Naive thymus-derived CD4-positive, alpha-beta T cell (primary cell): ENCODE measurements at regions not wholly inside any gene's neighbourhood (a gene's known extent, or its start where the extent isn't known, plus 50 kb on each side); places are given as distances from the start of the nearest gene placed in this dataset.

Experiments used
- ATAC-seq: fragments of 150-1000 bp; cut with Tn5 transposase; 2 replicates; pipeline ENCODE4 v1.10.0; 2021; ENCODE audit warnings: mild to moderate bottlenecking, moderate library complexity
- CTCF ChIA-PET: fragments of 350-600 bp; sonication (Branson Sonifier 250); formaldehyde crosslinking; loops from one replicate; lab custom pipeline; 2021; ENCODE audit warnings: antibody characterized with exemption; lab: Charles Lee
- POLR2A ChIA-PET: fragments of 350-600 bp; sonication (Branson Sonifier 250); formaldehyde crosslinking; loops from one replicate; lab custom pipeline; 2021; ENCODE audit warnings: antibody characterized with exemption, inconsistent platforms; lab: Charles Lee
- DNase-seq, 9 donors: peaks; one replicate each; pipeline versions ENCODE4 v3.0.0 to v3.0.0-alpha.2; 2020 to 2022; ENCODE audit warnings: mixed read lengths in 1 of 9
- H3K27ac ChIP-seq: one replicate; pipeline ENCODE4 v1.7.0; 2013; ENCODE audit warnings: mild to moderate bottlenecking, low read depth, low read length, moderate library complexity
- H3K27me3 ChIP-seq, 2 donors: one replicate each; pipeline ENCODE4 v1.7.0; 2013; ENCODE audit warnings: low read length in 2 of 2, mild to moderate bottlenecking in 2 of 2, moderate library complexity in 2 of 2; ENCODE audit not compliant: control insufficient read depth in 2 of 2, insufficient read depth in 2 of 2
- H3K36me3 ChIP-seq, 3 experiments: 1 replicate in 2 of 3; 2 replicates in 1 of 3; pipeline ENCODE4 v1.7.0; 2013; ENCODE audit warnings: low read length in 3 of 3, mild to moderate bottlenecking in 3 of 3, moderate library complexity in 1 of 3; ENCODE audit not compliant: insufficient read depth in 3 of 3, control insufficient read depth in 2 of 3
- H3K4me1 ChIP-seq, 2 donors: one replicate each; pipeline ENCODE4 v1.7.0; 2013; ENCODE audit warnings: low read length in 2 of 2, mild to moderate bottlenecking in 2 of 2, moderate library complexity in 1 of 2; ENCODE audit not compliant: control insufficient read depth in 2 of 2, insufficient read depth in 2 of 2
- H3K4me3 ChIP-seq: 2 replicates; pipeline ENCODE4 v1.7.0; 2013; ENCODE audit warnings: mild to moderate bottlenecking, low read length
- H3K9me3 ChIP-seq, 3 experiments: 1 replicate in 2 of 3; 2 replicates in 1 of 3; pipeline ENCODE4 v1.7.0; 2013; ENCODE audit warnings: low read length in 3 of 3; ENCODE audit not compliant: control insufficient read depth in 2 of 3
- H3K27ac Mint-ChIP-seq, 9 donors: one replicate each; pipeline ENCODE4 v1.8.0; 2020 to 2022; ENCODE audit warnings: mixed read lengths in 9 of 9, mild to moderate bottlenecking in 8 of 9, moderate library complexity in 5 of 9, inconsistent platforms in 2 of 9
- H3K27me3 Mint-ChIP-seq, 5 donors: one replicate each; pipeline ENCODE4 v1.8.0; 2021 to 2022; ENCODE audit warnings: mixed read lengths in 5 of 5, mild to moderate bottlenecking in 1 of 5
- H3K36me3 Mint-ChIP-seq, 5 donors: one replicate each; pipeline ENCODE4 v1.8.0; 2020 to 2022; ENCODE audit warnings: mixed read lengths in 5 of 5, mild to moderate bottlenecking in 3 of 5, inconsistent platforms in 1 of 5
- H3K4me1 Mint-ChIP-seq, 7 donors: one replicate each; pipeline ENCODE4 v1.8.0; 2020 to 2022; ENCODE audit warnings: mixed read lengths in 7 of 7, mild to moderate bottlenecking in 3 of 7, inconsistent platforms in 1 of 7
- H3K4me3 Mint-ChIP-seq, 10 donors: one replicate each; pipeline ENCODE4 v1.8.0; 2020 to 2022; ENCODE audit warnings: mild to moderate bottlenecking in 10 of 10, mixed read lengths in 10 of 10, moderate library complexity in 6 of 10, inconsistent platforms in 2 of 10
- H3K9me3 Mint-ChIP-seq, 11 donors: one replicate each; pipeline ENCODE4 v1.8.0; 2020 to 2022; ENCODE audit warnings: mixed read lengths in 11 of 11, mild to moderate bottlenecking in 4 of 11, inconsistent platforms in 1 of 11, moderate library complexity in 1 of 11
- intact Hi-C, 2 donors: fragments of 100-400 bp; cut with micrococcal nuclease; formaldehyde crosslinking; loops; one replicate each; pipeline ENCODE4 v1.15.1; 2023

GRCh38 chr9:1231998-1232919, 182.1 kb downstream of the DMRT2 start:
- no peaks in the 10 kb centered on the region for H3K36me3 ChIP-seq
- Mint-ChIP-seq H3K4me3 (no peak overlapping the region), H3K36me3 (no peaks in the 10 kb centered on the region), H3K4me1 (no peaks in the 10 kb centered on the region), H3K9me3 (peaks cover 0 to 5% (median 0%) of the 10 kb centered on the region in 11 donors), H3K27me3 (peaks cover 0 to 19% (median 3%) of the 10 kb centered on the region in 5 donors), H3K27ac (no peak overlapping the region)
- POLR2A ChIA-PET, result no interaction called here
- H3K4me3 ChIP-seq, result no peak overlapping the region
- no peak overlapping the region for H3K27ac ChIP-seq
- no peak for DNase-seq
- ATAC-seq, result no peak
- no peaks in the 10 kb centered on the region for H3K27me3 ChIP-seq
- no peaks in the 10 kb centered on the region for H3K9me3 ChIP-seq
- CTCF ChIA-PET, result no interaction called here
- intact Hi-C loops, result no loop called here
- H3K4me1 ChIP-seq, result no peaks in the 10 kb centered on the region

- Mint-ChIP-seq H3K4me3 (no peak overlapping the region), H3K36me3 (no peaks in the 10 kb centered on the region), H3K27ac (no peak overlapping the region), H3K4me1 (no peaks in the 10 kb centered on the region), H3K9me3 (peaks cover 0 to 5% (median 0%) of the 10 kb centered on the region in 11 donors), H3K27me3 (peaks cover 0 to 25% (median 3%) of the 10 kb centered on the region in 5 donors)
- ATAC-seq, result no peak
- no peaks in the 10 kb centered on the region for H3K4me1 ChIP-seq
- CTCF ChIA-PET, result no interaction called here
- no peaks in the 10 kb centered on the region for H3K27me3 ChIP-seq
- H3K27ac ChIP-seq, result no peak overlapping the region
- no peaks in the 10 kb centered on the region for H3K9me3 ChIP-seq
- intact Hi-C loops, result no loop called here
- POLR2A ChIA-PET, result no interaction called here
- DNase-seq, result no peak
- H3K4me3 ChIP-seq, result no peak overlapping the region
- H3K36me3 ChIP-seq, result no peaks in the 10 kb centered on the region
Measured at GRCh38 chr9:1233568-1233967, 183.4 kb downstream of the DMRT2 start.

DNA sequence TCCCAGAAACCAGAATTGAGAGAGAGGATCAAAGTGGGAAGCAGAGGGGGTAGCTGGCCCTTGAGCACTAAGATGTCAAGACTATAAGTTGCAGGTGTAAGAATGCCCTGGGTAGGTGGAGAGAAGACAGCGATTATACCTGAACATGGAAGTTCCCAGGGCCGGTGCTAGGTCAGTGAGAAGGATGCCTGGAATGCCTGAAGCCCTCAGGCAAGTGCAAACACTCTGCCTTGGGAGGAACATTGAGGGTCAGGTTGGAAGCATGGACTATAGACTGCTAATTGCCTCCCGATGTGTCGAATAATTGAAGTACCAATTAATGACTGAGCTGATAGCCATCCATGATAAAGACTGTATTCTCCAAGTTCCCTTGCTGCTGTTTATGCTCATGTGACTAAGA, 185.5 kb downstream of the DMRT2 start:
- H3K4me3 ChIP-seq, result no peak overlapping the region
- no peaks in the 10 kb centered on the region for H3K9me3 ChIP-seq
- ChIA-PET CTCF (no interaction called here), POLR2A (no interaction called here)
- H3K27ac ChIP-seq, result no peak overlapping the region
- H3K27me3 ChIP-seq, result no peaks in the 10 kb centered on the region
- H3K27ac Mint-ChIP-seq, result no peak overlapping the region
- no peaks in the 10 kb centered on the region for H3K36me3 ChIP-seq
- H3K27me3 Mint-ChIP-seq, result peaks cover 0 to 34% (median 6%) of the 10 kb centered on the region in 5 donors
- DNase-seq (no peak), ATAC-seq (no peak)
- no peaks in the 10 kb centered on the region for H3K4me1 Mint-ChIP-seq
- no peak overlapping the region for H3K4me3 Mint-ChIP-seq
- peaks cover 0 to 5% (median 0%) of the 10 kb centered on the region in 11 donors for H3K9me3 Mint-ChIP-seq
- intact Hi-C loops, result no loop called here
- no peaks in the 10 kb centered on the region for H3K36me3 Mint-ChIP-seq
- no peaks in the 10 kb centered on the region for H3K4me1 ChIP-seq

DNA sequence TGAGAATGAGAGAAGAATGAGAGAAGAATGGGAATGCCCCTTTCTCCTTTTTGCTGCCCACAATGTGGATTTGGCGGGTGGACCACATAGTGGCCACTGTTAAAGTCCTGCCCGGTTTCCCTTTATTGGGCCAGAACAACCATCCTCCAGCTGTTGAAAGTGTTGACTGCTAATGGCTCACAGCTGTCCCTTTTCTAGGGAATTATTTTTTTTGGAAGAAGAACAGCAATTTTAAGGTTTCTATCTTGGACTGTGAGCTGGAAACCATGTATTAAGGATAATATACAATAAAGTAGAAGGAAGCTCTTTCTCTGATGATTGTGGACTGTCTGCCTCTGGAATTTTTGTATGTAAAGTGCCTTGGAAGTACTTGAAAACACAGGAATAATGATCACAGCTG, 185.9 kb downstream of the DMRT2 start:
- Mint-ChIP-seq H3K27me3 (peaks cover 0 to 38% (median 10%) of the 10 kb centered on the region in 5 donors), H3K4me1 (no peaks in the 10 kb centered on the region), H3K27ac (no peak overlapping the region), H3K9me3 (peaks cover 0 to 5% (median 0%) of the 10 kb centered on the region in 11 donors), H3K36me3 (no peaks in the 10 kb centered on the region), H3K4me3 (no peak overlapping the region)
- Histone ChIP-seq H3K4me3 (no peak overlapping the region), H3K27ac (no peak overlapping the region), H3K36me3 (no peaks in the 10 kb centered on the region), H3K27me3 (no peaks in the 10 kb centered on the region), H3K4me1 (no peaks in the 10 kb centered on the region), H3K9me3 (no peaks in the 10 kb centered on the region)
- ChIA-PET CTCF (no interaction called here), POLR2A (no interaction called here)
- DNase-seq (no peak), ATAC-seq (no peak)
- intact Hi-C loops, result no loop called here

- intact Hi-C loops, result no loop called here
- H3K9me3 ChIP-seq, result no peaks in the 10 kb centered on the region
- DNase-seq, result no peak
- no peaks in the 10 kb centered on the region for H3K36me3 Mint-ChIP-seq
- no peaks in the 10 kb centered on the region for H3K36me3 ChIP-seq
- CTCF ChIA-PET, result no interaction called here
- H3K4me1 ChIP-seq, result no peaks in the 10 kb centered on the region
- peaks cover 0 to 42% (median 12%) of the 10 kb centered on the region in 5 donors for H3K27me3 Mint-ChIP-seq
- no peaks in the 10 kb centered on the region for H3K27me3 ChIP-seq
- peaks cover 0 to 5% (median 0%) of the 10 kb centered on the region in 11 donors for H3K9me3 Mint-ChIP-seq
- no peak overlapping the region for H3K4me3 Mint-ChIP-seq
- no peak overlapping the region for H3K27ac Mint-ChIP-seq
- no peak overlapping the region for H3K4me3 ChIP-seq
- H3K27ac ChIP-seq, result no peak overlapping the region
- no peak for ATAC-seq
- no peaks in the 10 kb centered on the region for H3K4me1 Mint-ChIP-seq
- POLR2A ChIA-PET, result no interaction called here
Measured at GRCh38 chr9:1238407-1238806, 188.2 kb downstream of the DMRT2 start.

- Mint-ChIP-seq H3K9me3 (peaks cover 0 to 2% (median 0%) of the 10 kb centered on the region in 11 donors), H3K27ac (no peak overlapping the region), H3K27me3 (peaks cover 0 to 6% (median 0%) of the 10 kb centered on the region in 5 donors), H3K4me1 (peaks cover 0 to 5% (median 0%) of the 10 kb centered on the region in 7 donors), H3K4me3 (no peak overlapping the region), H3K36me3 (no peaks in the 10 kb centered on the region)
- no peaks in the 10 kb centered on the region for H3K27me3 ChIP-seq
- H3K36me3 ChIP-seq, result no peaks in the 10 kb centered on the region
- H3K9me3 ChIP-seq, result no peaks in the 10 kb centered on the region
- POLR2A ChIA-PET, result no interaction called here
- H3K4me1 ChIP-seq, result no peaks in the 10 kb centered on the region
- ATAC-seq (no peak), DNase-seq (no peak)
- H3K4me3 ChIP-seq, result no peak overlapping the region
- CTCF ChIA-PET, result no interaction called here
- intact Hi-C loops, result no loop called here
- H3K27ac ChIP-seq, result no peak overlapping the region
Measured at GRCh38 chr9:1248743-1249142, 198.6 kb downstream of the DMRT2 start.
